HUES48 (cell line): ENCODE measurements at regions not wholly inside any gene's neighbourhood (a gene's known extent, or its start where the extent isn't known, plus 50 kb on each side); places are given as distances from the start of the nearest gene placed in this dataset.
A peak's percentile ranks its signal among the peaks of the same experiment; 100 is the strongest.

Experiments used
- H3K27ac ChIP-seq: one replicate; pipeline ENCODE4 v1.7.0; 2013; ENCODE audit warnings: low read depth, low read length, inconsistent platforms
- H3K27me3 ChIP-seq: 2 replicates; pipeline ENCODE4 v1.6.1; 2013; ENCODE audit warnings: mild to moderate bottlenecking, low read length; ENCODE audit not compliant: control insufficient read depth, insufficient read depth
- H3K36me3 ChIP-seq: 2 replicates; pipeline ENCODE4 v1.6.1; 2013; ENCODE audit warnings: low read length; ENCODE audit not compliant: control insufficient read depth, insufficient read depth
- H3K4me1 ChIP-seq: 2 replicates; pipeline ENCODE4 v1.6.1; 2013; ENCODE audit warnings: mild to moderate bottlenecking, low read length; ENCODE audit not compliant: control insufficient read depth, insufficient read depth
- H3K4me3 ChIP-seq: 2 replicates; pipeline ENCODE4 v1.5.1; 2013; ENCODE audit warnings: mild to moderate bottlenecking, low read depth, low read length
- H3K9ac ChIP-seq: 2 replicates; pipeline ENCODE4 v1.6.1; 2013; ENCODE audit warnings: mild to moderate bottlenecking, low read depth, low read length, moderate library complexity
- H3K9me3 ChIP-seq: 2 replicates; pipeline ENCODE4 v1.6.1; 2013; ENCODE audit warnings: low read length; ENCODE audit not compliant: control insufficient read depth, insufficient read depth

- H3K27me3 ChIP-seq: peaks cover 3% of the 10 kb centered on the region; the same call in 1 of the 2 replicates
- no peak overlapping the region for H3K4me3 ChIP-seq
- no peaks in the 10 kb centered on the region for H3K9me3 ChIP-seq
- no peak overlapping the region for H3K9ac ChIP-seq
- no peaks in the 10 kb centered on the region for H3K36me3 ChIP-seq
- H3K4me1 ChIP-seq: peaks cover 41% of the 10 kb centered on the region
- no peak overlapping the region for H3K27ac ChIP-seq
Observed at GRCh38 chr1:201741763-201742342, 87.1 kb upstream of the IPO9 start.

DNA sequence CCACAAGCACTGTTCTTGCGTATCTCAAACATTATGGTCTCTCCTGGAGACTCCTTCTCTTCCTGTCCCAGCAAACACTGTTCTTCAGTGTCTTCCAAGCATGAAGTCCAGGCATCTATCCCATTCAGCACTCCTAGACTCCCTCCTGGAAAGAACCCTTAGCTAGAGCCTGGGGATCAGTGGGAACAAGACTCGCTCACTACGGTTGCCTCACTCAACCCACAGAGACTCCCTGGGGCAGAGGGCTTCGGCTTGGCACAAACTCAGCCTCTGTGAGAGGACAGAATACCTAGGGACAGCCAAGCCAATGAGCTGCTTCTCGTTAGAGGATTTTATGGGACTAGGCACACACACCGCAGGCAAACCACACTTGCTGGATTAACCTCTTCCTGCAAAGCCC, 86.5 kb upstream of the IPO9 start:
- Histone ChIP-seq H3K9ac (no peak overlapping the region), H3K27me3 (peaks cover 3% of the 10 kb centered on the region; the same call in 1 of the 2 replicates), H3K27ac (peak overlapping the region; percentile 8), H3K36me3 (no peaks in the 10 kb centered on the region), H3K4me1 (peaks cover 35% of the 10 kb centered on the region), H3K4me3 (no peak overlapping the region), H3K9me3 (no peaks in the 10 kb centered on the region)

DNA sequence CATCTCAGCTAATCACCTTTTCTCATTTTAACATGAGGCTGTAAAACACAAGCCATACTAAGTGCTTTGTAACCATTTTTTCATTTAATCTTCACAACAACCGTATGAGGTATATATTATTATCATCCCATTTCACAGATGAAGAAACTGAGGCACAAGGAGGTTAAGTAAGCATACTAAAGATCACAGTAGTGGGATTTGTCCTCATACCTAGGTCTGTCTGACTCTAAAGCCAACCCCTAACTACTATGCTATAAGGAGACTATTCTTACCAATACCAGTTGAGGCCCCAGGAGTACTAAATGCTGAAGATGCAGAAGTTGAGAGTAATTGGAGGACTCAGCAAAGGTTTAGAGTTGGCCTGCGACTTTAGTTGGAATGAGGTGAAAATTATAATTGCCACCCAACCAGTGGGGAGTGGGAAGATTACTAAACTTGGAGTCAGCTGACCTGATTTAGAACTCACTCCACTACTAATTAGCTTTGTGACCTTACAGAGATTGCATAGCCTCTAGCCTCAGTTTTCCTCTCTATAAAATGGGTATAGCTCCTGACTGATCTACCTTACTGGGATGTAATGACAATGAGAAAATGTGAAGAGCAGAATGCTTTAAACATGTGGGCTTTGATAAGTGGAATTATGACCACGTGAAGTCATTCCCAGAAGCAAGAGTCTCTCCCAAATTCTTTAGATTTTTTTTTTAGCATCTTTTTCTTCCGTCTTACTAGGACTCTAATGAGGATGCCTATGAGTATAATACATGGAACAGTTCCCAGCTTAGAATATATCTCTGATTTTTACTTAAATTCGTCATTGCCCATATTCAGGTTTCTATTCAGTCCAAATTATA, 85.8 kb upstream of the IPO9 start:
- H3K4me1 ChIP-seq: peaks cover 35% of the 10 kb centered on the region
- H3K9me3 ChIP-seq: no peaks in the 10 kb centered on the region
- H3K27me3 ChIP-seq: peaks cover 2% of the 10 kb centered on the region; the same call in 1 of the 2 replicates
- no peak overlapping the region for H3K27ac ChIP-seq
- H3K36me3 ChIP-seq: no peaks in the 10 kb centered on the region
- H3K9ac ChIP-seq: no peak overlapping the region
- H3K4me3 ChIP-seq: no peak overlapping the region

DNA sequence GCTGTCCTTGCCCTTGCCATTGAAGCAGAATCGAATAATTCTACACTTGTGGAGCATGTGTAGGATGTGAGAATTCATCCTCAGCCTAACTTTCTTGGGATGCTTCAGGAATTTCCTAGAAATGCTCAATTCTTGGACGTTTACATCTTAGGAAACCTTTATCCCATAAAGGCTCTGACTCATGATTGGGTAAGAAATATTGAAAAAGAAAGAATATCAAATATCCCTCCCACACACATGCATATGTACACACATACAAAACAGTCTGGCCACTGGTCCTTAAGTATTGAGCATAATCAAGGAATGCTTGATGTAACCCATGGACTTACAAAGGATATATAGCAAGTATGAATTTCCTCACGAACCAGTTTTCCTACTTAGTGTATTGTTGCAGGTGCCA, 83.9 kb upstream of the IPO9 start:
- H3K36me3 ChIP-seq: no peaks in the 10 kb centered on the region
- H3K9ac ChIP-seq: no peak overlapping the region
- H3K27me3 ChIP-seq: no peaks in the 10 kb centered on the region
- no peaks in the 10 kb centered on the region for H3K9me3 ChIP-seq
- no peak overlapping the region for H3K4me3 ChIP-seq
- no peak overlapping the region for H3K27ac ChIP-seq
- peaks cover 35% of the 10 kb centered on the region for H3K4me1 ChIP-seq

DNA sequence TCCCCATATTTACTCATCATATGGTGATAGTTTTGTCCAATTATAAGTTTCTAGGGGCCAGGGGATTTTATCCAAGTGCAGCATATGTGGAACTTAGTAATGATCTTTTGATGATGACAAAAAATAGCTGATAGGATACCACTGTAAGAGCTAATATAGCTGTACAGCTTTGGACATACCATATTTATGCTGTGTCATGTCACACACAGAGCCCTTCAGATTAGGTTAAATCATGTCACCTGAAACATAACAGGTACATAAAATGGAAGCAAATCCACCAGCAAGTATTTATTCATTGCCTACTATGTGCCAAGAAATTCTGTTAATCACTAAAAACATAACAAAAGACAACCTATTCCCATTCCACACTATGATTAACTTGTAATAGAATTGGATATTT, 82.8 kb upstream of the IPO9 start:
- H3K27me3 ChIP-seq: no peaks in the 10 kb centered on the region
- H3K9ac ChIP-seq: no peak overlapping the region
- H3K4me1 ChIP-seq: peaks cover 42% of the 10 kb centered on the region
- no peaks in the 10 kb centered on the region for H3K36me3 ChIP-seq
- H3K4me3 ChIP-seq: no peak overlapping the region
- H3K9me3 ChIP-seq: no peaks in the 10 kb centered on the region
- H3K27ac ChIP-seq: no peak overlapping the region

DNA sequence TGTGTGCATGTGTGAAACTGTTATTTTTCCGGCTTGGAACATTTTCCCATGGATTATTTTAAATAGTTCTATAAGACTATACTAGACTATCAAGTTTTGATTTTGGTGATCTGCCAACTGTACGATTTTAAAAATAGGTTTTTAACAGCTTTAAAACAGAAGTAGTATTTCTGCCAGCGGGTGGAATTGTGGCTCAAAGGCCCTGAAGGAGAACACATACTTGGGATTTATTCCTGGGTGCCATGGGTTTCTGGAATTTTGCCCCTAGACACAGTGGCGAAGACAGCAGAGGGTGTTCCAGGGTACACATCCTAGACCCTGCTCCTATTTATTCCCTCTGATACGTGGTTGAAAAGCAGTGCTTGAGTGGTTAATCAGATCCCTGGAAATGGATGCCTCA, 81.7 kb upstream of the IPO9 start:
- Histone ChIP-seq H3K4me1 (peaks cover 44% of the 10 kb centered on the region), H3K4me3 (no peak overlapping the region), H3K9ac (no peak overlapping the region), H3K27ac (no peak overlapping the region), H3K27me3 (no peaks in the 10 kb centered on the region), H3K9me3 (no peaks in the 10 kb centered on the region), H3K36me3 (no peaks in the 10 kb centered on the region)

GRCh38 chr1:201748335-201748734, 80.6 kb upstream of the IPO9 start:
- Histone ChIP-seq H3K4me3 (no peak overlapping the region; the same call in 1 of the 2 replicates), H3K36me3 (no peaks in the 10 kb centered on the region), H3K4me1 (peaks cover 50% of the 10 kb centered on the region), H3K27ac (peak overlapping the region; percentile 64), H3K27me3 (no peaks in the 10 kb centered on the region), H3K9me3 (no peaks in the 10 kb centered on the region), H3K9ac (no peak overlapping the region)

DNA sequence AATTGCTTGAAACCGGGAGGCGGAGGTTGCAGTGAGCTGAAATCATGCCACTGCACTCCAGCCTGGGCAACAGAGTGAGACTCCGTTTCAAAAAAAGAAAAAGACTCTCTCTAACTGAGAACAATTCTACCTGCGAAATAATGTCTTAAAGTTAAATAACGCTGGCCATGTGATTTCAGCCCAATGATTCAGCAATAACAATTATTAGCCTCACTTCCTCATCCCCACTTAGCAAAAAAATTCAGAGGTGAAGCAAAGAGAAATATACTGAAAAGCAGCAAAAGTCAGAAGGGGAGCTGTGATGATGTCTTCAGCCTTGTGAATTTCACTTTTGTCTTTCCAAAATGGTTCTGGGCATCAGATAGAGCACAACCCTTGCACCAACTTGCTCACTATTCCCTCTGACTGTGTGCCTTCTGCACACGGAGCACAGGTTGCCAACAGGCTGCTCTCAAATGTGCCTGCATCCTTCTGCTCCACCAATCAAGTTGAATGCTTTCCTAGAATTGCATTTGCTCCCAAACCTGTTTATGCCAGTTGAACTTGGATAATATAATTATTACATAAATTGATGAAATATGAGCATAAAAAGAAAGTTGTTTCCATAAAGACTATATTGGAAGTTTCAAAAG, 79.8 kb upstream of the IPO9 start:
- Histone ChIP-seq H3K4me1 (peaks cover 59% of the 10 kb centered on the region), H3K27me3 (no peaks in the 10 kb centered on the region), H3K27ac (no peak overlapping the region), H3K4me3 (no peak overlapping the region), H3K36me3 (no peaks in the 10 kb centered on the region), H3K9me3 (no peaks in the 10 kb centered on the region), H3K9ac (no peak overlapping the region)

DNA sequence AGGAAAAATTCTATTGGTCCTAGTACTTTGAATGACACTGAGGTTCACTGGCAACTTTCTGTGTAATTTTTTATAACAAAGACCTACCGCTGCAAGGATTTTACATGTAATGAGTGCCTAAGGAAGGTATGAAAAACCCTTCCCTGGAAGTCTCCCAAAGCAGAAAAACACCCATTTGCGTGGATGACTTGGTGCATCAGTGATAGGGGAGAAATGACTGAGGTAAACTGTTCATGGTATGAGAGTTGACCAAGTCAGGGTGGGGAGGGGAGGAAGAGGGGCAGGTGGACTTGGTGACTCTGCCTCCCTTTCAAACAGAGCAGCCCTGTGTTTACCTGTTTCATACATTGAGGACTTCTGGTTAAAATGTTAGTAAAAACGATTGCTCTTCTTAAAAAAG, 78.8 kb upstream of the IPO9 start:
- H3K9me3 ChIP-seq: no peaks in the 10 kb centered on the region
- H3K4me3 ChIP-seq: no peak overlapping the region
- H3K9ac ChIP-seq: no peak overlapping the region
- H3K27me3 ChIP-seq: no peaks in the 10 kb centered on the region
- H3K36me3 ChIP-seq: no peaks in the 10 kb centered on the region
- peaks cover 66% of the 10 kb centered on the region for H3K4me1 ChIP-seq
- H3K27ac ChIP-seq: peak overlapping the region; percentile 32

DNA sequence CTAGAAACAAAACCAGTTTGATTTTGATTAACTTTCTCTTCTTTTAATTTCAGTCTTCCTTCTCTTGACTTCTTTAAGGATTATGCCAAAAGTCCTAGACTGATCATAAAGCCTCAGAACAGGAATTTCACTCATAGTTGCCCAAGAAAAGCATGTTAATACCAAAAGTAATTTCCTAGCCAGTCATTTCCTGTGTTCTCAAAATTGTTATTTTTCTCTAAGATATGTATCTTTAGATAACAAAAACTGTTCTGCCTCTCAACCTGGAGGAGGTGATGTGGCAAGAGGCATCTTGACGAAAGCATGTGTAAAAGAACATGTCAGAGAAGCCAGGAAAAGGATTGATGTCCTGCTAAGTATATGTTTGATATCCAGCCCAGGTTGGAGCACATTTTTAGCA, 78.0 kb upstream of the IPO9 start:
- H3K4me3 ChIP-seq: no peak overlapping the region
- H3K27me3 ChIP-seq: no peaks in the 10 kb centered on the region
- H3K36me3 ChIP-seq: no peaks in the 10 kb centered on the region
- peaks cover 66% of the 10 kb centered on the region for H3K4me1 ChIP-seq
- H3K9me3 ChIP-seq: no peaks in the 10 kb centered on the region
- peak overlapping the region; percentile 57 for H3K27ac ChIP-seq
- no peak overlapping the region for H3K9ac ChIP-seq

DNA sequence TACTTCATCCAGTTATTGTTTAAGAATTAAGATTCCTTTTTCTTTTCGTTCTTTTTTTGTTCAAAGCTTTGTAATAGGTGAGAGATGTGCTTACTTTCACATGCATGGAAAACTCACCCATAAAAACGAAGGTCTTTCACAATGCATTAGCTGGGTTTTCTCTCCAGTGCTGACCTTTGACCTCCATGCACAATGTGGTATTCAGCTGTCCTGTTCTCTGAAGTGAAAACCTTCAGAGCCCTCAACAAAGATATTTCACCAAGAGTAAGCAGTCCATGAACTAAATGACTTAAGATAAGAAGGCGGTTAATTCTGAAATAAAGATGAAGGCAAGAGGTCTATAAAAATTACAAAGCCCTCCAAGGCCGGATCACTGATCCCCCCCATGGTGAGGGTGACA, 77.1 kb upstream of the IPO9 start:
- Histone ChIP-seq H3K9me3 (no peaks in the 10 kb centered on the region), H3K36me3 (no peaks in the 10 kb centered on the region), H3K4me1 (peaks cover 66% of the 10 kb centered on the region), H3K9ac (no peak overlapping the region), H3K4me3 (no peak overlapping the region), H3K27ac (peak overlapping the region; percentile 57), H3K27me3 (no peaks in the 10 kb centered on the region)
